ENCODE measurements at regions not wholly inside any gene's neighbourhood (a gene's known extent, or its start where the extent isn't known, plus 50 kb on each side); places are given as distances from the start of the nearest gene placed in this dataset. TPM values are rescaled to one million over a fixed set of nuclear protein-coding genes. Genes with fewer than 3 reads are reported as not detected.
"Not testable (repeated sequence)": the region's sequence is repeated elsewhere in the genome, so short reads cannot be mapped to it uniquely, and the experiment has no call there.

- H3K4me3 ChIP-seq (ENCODE audit: low read depth, low read length): no peak overlapping the region
- no peak for DNase-seq (ENCODE audit: low read depth)
- no peak for TF ChIP-seq CTCF (IDR thresholded peaks at IDR 0.05; ENCODE audit: insufficient read depth, low read depth, low read length)
Observed at GRCh38 chr13:87570669-87571068, 100.5 kb upstream of the SLITRK5 start.

- H3K4me3 ChIP-seq (ENCODE audit: low read depth, low read length): no peak overlapping the region
- DNase-seq (ENCODE audit: low read depth): no peak
- TF ChIP-seq CTCF (IDR thresholded peaks at IDR 0.05; ENCODE audit: insufficient read depth, low read depth, low read length): no peak
Observed at GRCh38 chr13:87582399-87582798, 88.8 kb upstream of the SLITRK5 start.

GRCh38 chr13:87590518-87590917, 80.7 kb upstream of the SLITRK5 start:
- no peak for TF ChIP-seq CTCF (IDR thresholded peaks at IDR 0.05; ENCODE audit: insufficient read depth, low read depth, low read length)
- DNase-seq (ENCODE audit: low read depth): no peak
- H3K4me3 ChIP-seq (ENCODE audit: low read depth, low read length): no peak overlapping the region

GRCh38 chr13:87604437-87604836, 66.7 kb upstream of the SLITRK5 start:
- DNase-seq (ENCODE audit: low read depth); H3K4me3 ChIP-seq (ENCODE audit: low read depth, low read length): not testable (repeated sequence)

GRCh38 chr13:87607266-87607665, 63.9 kb upstream of the SLITRK5 start:
- no peak for TF ChIP-seq CTCF (IDR thresholded peaks at IDR 0.05; ENCODE audit: insufficient read depth, low read depth, low read length)
- H3K4me3 ChIP-seq (ENCODE audit: low read depth, low read length): no peak overlapping the region
- no peak for DNase-seq (ENCODE audit: low read depth)

- no peak for DNase-seq (ENCODE audit: low read depth)
- no peak overlapping the region for H3K4me3 ChIP-seq (ENCODE audit: low read depth, low read length)
- no peak for TF ChIP-seq CTCF (IDR thresholded peaks at IDR 0.05; ENCODE audit: insufficient read depth, low read depth, low read length)
Observed at GRCh38 chr13:87614276-87614675, 56.9 kb upstream of the SLITRK5 start.

Small RNA genes lying in the stretch of these regions (small RNA-seq; reads per million reads assigned to genes)
- gene UBBP5: not detected
